B cell (primary cell): ENCODE measurements at regions not wholly inside any gene's neighbourhood (a gene's known extent, or its start where the extent isn't known, plus 50 kb on each side); places are given as distances from the start of the nearest gene placed in this dataset.
"Not testable (repeated sequence)": the region's sequence is repeated elsewhere in the genome, so short reads cannot be mapped to it uniquely, and the experiment has no call there.

Experiments
- ATAC-seq: fragments of 200-7000 bp; cut with Tn5 transposase; one replicate; pipeline ENCODE4 v1.10.0; 2021; ENCODE audit warnings: low read depth, mild to moderate bottlenecking, moderate number of reproducible peaks, moderate library complexity
- CTCF ChIA-PET: fragments of 350-600 bp; sonication (Branson Sonifier 250); formaldehyde crosslinking; loops from one replicate; lab custom pipeline; 2021; ENCODE audit warnings: antibody characterized with exemption, inconsistent platforms; lab: Charles Lee
- POLR2A ChIA-PET: fragments of 350-600 bp; sonication (Branson Sonifier 250); formaldehyde crosslinking; loops from one replicate; lab custom pipeline; 2021; ENCODE audit warnings: antibody characterized with exemption; lab: Charles Lee
- DNase-seq: peaks from one replicate; pipeline ENCODE4 v3.0.0; 2013
- H2AFZ ChIP-seq: 2 replicates; pipeline ENCODE4 v1.6.1; 2012; ENCODE audit warnings: mild to moderate bottlenecking, low read depth, low read length; ENCODE audit not compliant: insufficient read depth, poor library complexity, severe bottlenecking
- H3K27ac ChIP-seq, 2 donors: 1 replicate in 1 of 2; 2 replicates in 1 of 2; pipeline ENCODE4 v1.5.1; 2012 to 2013; ENCODE audit warnings: low read length in 2 of 2, mild to moderate bottlenecking in 2 of 2, moderate library complexity in 1 of 2
- H3K27me3 ChIP-seq, 4 experiments: fragments of 200-600 bp in 1 of 4; sonication (generic) in 1 of 4; replicated peaks in 1 of 4; 1 replicate in 2 of 4; 2 replicates in 2 of 4; pipeline versions ENCODE4 v1.6.1 to v1.7.0; 2013 to 2016; ENCODE audit warnings: low read length in 3 of 4, mild to moderate bottlenecking in 2 of 4, mixed read lengths in 1 of 4, moderate library complexity in 1 of 4; ENCODE audit not compliant: insufficient read depth in 4 of 4, control insufficient read depth in 3 of 4; ENCODE audit errors: control extremely low read depth in 1 of 4
- H3K36me3 ChIP-seq, 2 experiments: replicated peaks in 1 of 2; 1 replicate in 1 of 2; 2 replicates in 1 of 2; pipeline versions ENCODE4 v1.6.1 to v1.7.1; 2013; ENCODE audit warnings: low read length in 1 of 2; ENCODE audit not compliant: insufficient read depth in 2 of 2, control insufficient read depth in 1 of 2; ENCODE audit errors: control extremely low read depth in 1 of 2, extremely low read depth in 1 of 2
- H3K4me1 ChIP-seq, 2 donors: fragments of 200-600 bp in 1 of 2; sonication (generic) in 1 of 2; 1 replicate in 1 of 2; 2 replicates in 1 of 2; pipeline versions ENCODE4 v1.5.1 to v1.6.1; 2013 to 2017; ENCODE audit warnings: low read length in 2 of 2; ENCODE audit not compliant: control insufficient read depth in 2 of 2, insufficient read depth in 2 of 2
- H3K4me2 ChIP-seq: replicated peaks from 2 replicates; pipeline ENCODE3; 2012; ENCODE audit warnings: mild to moderate bottlenecking, low read depth, low read length; ENCODE audit not compliant: poor library complexity, severe bottlenecking
- H3K4me3 ChIP-seq, 5 experiments: fragments of 200-600 bp in 1 of 5; sonication (generic) in 1 of 5; 1 replicate in 3 of 5; 2 replicates in 2 of 5; pipeline versions ENCODE4 v1.5.1 to v1.7.0; 2011 to 2016; ENCODE audit warnings: low read length in 4 of 5, mild to moderate bottlenecking in 4 of 5, low read depth in 2 of 5, control low read depth in 1 of 5, moderate library complexity in 1 of 5; ENCODE audit not compliant: insufficient read depth in 1 of 5; ENCODE audit errors: control extremely low read depth in 1 of 5, extremely low read depth in 1 of 5
- H3K79me2 ChIP-seq: fragments of 200-600 bp; sonication (generic); one replicate; pipeline ENCODE4 v1.6.0; 2016; ENCODE audit warnings: low read length; ENCODE audit not compliant: control insufficient read depth, insufficient read depth
- H3K9ac ChIP-seq: fragments of 200-600 bp; sonication (generic); 2 replicates; pipeline ENCODE4 v1.6.1; 2017; ENCODE audit warnings: mild to moderate bottlenecking, low read length, moderate library complexity
- H3K9me3 ChIP-seq, 3 donors: one replicate each; pipeline versions ENCODE4 v1.6.1 to v1.7.1; 2013; ENCODE audit warnings: low read length in 2 of 3; ENCODE audit not compliant: control insufficient read depth in 2 of 3, insufficient read depth in 1 of 3; ENCODE audit errors: control extremely low read depth in 1 of 3
- H4K20me1 ChIP-seq: 2 replicates; pipeline ENCODE4 v1.6.0; 2012; ENCODE audit warnings: mild to moderate bottlenecking, low read length; ENCODE audit not compliant: insufficient read depth, control insufficient read depth, poor library complexity, severe bottlenecking
- H3K27ac Mint-ChIP-seq: one replicate; pipeline ENCODE4 v1.8.0; 2021; ENCODE audit warnings: mixed read lengths
- H3K27me3 Mint-ChIP-seq: one replicate; pipeline ENCODE4 v1.8.0; 2021; ENCODE audit warnings: mixed read lengths
- H3K4me1 Mint-ChIP-seq: one replicate; pipeline ENCODE4 v1.8.0; 2021; ENCODE audit warnings: mixed read lengths
- H3K4me3 Mint-ChIP-seq: one replicate; pipeline ENCODE4 v1.8.0; 2021; ENCODE audit warnings: mixed read lengths
- H3K9me3 Mint-ChIP-seq: one replicate; pipeline ENCODE4 v1.8.0; 2022; ENCODE audit warnings: mixed read lengths; ENCODE audit not compliant: insufficient read depth
- CTCF ChIP-seq: fragments of 200-600 bp; IDR thresholded peaks from one replicate; pipeline ENCODE4 v1.8.0; 2022; ENCODE audit warnings: antibody characterized with exemption, mild to moderate bottlenecking
- EZH2 ChIP-seq: IDR thresholded peaks from 2 replicates; pipeline ENCODE4 v1.6.1; 2012; ENCODE audit warnings: borderline replicate concordance, low read depth, mild to moderate bottlenecking, moderate library complexity, low read length; ENCODE audit not compliant: insufficient read depth, poor library complexity, severe bottlenecking
- WGBS: methylation state at CpG from one replicate; pipeline ENCODE4 v1.1.5; 2013; ENCODE audit warnings: missing lambda C conversion rate; ENCODE audit not compliant: insufficient coverage; 5-methylcytosine and 5-hydroxymethylcytosine counted together
- intact Hi-C: fragments of 100-400 bp; cut with micrococcal nuclease; formaldehyde crosslinking; loops from one replicate; pipeline ENCODE4 v1.10.0; 2022

DNA sequence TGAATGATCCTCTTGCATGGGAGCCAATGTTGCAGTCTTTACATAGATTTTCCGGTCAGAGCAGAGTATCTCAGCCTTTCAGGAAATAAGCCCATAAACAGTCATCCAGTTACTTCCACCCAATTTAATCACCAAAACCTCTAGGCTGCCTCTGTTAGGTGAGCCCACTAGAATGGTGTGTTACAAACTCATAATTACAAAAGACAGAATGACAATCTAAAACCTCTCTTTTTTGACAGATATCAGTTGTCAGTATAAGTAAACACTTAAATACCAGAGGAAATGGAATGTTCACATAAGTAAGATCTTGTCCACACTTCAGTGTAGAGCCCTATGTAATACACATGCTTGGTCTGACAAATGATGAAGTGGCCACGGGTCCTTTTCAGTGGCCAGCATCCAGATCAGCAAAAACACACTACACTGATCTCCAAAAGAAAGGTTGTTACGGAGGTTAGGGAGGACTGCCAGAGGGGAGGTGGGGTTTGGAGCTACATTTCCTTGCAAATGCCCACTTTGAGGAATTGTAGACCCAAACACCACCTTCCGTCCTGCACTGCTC lies 71.3 kb upstream of the FBXO28 start:
- H3K27me3 Mint-ChIP-seq, result peaks cover 35% of the 10 kb centered on the region
- Histone ChIP-seq H3K36me3 (no peaks in the 10 kb centered on the region), H4K20me1 (no peaks in the 10 kb centered on the region), H3K9me3 (no peaks in the 10 kb centered on the region), H3K4me3 (no peak overlapping the region), H3K27ac (no peak overlapping the region), H2AFZ (no peak overlapping the region), H3K4me1 (no peaks in the 10 kb centered on the region), H3K79me2 (no peaks in the 10 kb centered on the region), H3K9ac (no peak overlapping the region), H3K27me3 (peaks cover 0 to 8% (median 0%) of the 10 kb centered on the region in 4 experiments), H3K4me2 (no peak overlapping the region)
- DNase-seq (no peak), ATAC-seq (no peak)
- 100% methylated on average over 1 of the region's 4 CpGs for WGBS
- H3K4me3 Mint-ChIP-seq, result no peak overlapping the region
- H3K4me1 Mint-ChIP-seq, result peaks cover 3% of the 10 kb centered on the region
- intact Hi-C loops, result no loop called here
- ChIA-PET CTCF (interaction anchor here (1.4 kb wide), 1 partner anchor 9 kb away, joined by 5 read pairs; no protein-coding TSS in a partner anchor), POLR2A (no interaction called here)
- no peaks in the 10 kb centered on the region for H3K9me3 Mint-ChIP-seq
- TF ChIP-seq EZH2 (no peak), CTCF (no peak)
- H3K27ac Mint-ChIP-seq, result no peak overlapping the region

DNA sequence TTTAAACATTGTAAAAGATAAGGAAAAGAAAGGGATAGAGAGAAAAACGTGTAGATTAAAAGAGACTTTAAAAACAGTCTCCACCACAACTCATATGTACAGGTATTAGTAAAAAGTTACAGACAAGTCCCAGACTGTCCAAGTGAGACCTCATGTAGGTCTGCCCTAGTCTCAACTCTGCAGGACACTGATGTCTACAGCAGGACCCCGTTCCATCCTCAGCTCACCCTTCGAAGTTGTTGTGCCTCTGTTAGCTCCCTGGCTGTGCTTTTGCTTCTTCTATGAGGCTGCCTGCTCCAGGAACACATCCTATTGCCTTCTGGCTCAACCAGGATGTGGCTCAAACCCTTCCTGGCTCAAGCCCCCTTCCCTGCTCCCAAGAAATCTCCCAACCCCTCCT lies 72.9 kb upstream of the FBXO28 start:
- Histone ChIP-seq H3K4me3 (no peak overlapping the region), H3K79me2 (no peaks in the 10 kb centered on the region), H3K27ac (no peak overlapping the region), H3K9ac (no peak overlapping the region), H3K4me2 (no peak overlapping the region), H3K9me3 (no peaks in the 10 kb centered on the region), H4K20me1 (no peaks in the 10 kb centered on the region), H3K36me3 (no peaks in the 10 kb centered on the region), H3K4me1 (no peaks in the 10 kb centered on the region), H2AFZ (no peak overlapping the region), H3K27me3 (peaks cover 0 to 8% (median 0%) of the 10 kb centered on the region in 4 experiments)
- Mint-ChIP-seq H3K9me3 (no peaks in the 10 kb centered on the region), H3K27me3 (peaks cover 35% of the 10 kb centered on the region), H3K4me1 (peaks cover 3% of the 10 kb centered on the region), H3K27ac (no peak overlapping the region), H3K4me3 (no peak overlapping the region)
- 67% methylated on average over 2 of the region's 3 CpGs for WGBS
- DNase-seq (no peak), ATAC-seq (no peak)
- no peak for TF ChIP-seq EZH2
- no peak for TF ChIP-seq CTCF
- intact Hi-C loops, result no loop called here
- CTCF ChIA-PET, result interaction anchor here (1.4 kb wide), 1 partner anchor 10 kb away, joined by 5 read pairs; no protein-coding TSS in a partner anchor
- POLR2A ChIA-PET, result no interaction called here

DNA sequence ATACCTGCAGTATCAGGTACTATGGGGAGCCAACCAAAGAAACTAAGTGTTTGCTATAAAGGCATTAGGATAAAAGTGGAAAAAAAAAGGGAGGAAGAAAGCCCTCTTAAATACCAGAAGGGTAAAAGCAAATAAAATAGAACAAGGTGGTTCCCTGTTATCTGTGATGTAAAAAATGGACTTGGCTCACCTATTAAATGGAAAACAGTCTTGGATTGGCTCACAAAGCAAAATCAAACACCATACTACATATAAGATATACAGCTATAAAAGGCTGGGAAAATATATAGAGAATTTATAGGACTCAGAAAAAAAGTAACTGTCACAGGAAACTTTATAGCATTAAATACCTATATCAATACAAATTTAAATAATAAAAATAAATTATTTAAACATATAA lies 73.5 kb upstream of the FBXO28 start:
- POLR2A ChIA-PET, H3K4me3 ChIP-seq, H3K9me3 ChIP-seq, ATAC-seq, H2AFZ ChIP-seq, H3K4me3 Mint-ChIP-seq, H3K27me3 ChIP-seq, H3K9ac ChIP-seq, CTCF ChIA-PET, H3K27ac Mint-ChIP-seq, H4K20me1 ChIP-seq, H3K4me1 Mint-ChIP-seq, H3K4me2 ChIP-seq, H3K27ac ChIP-seq, DNase-seq, H3K36me3 ChIP-seq, H3K9me3 Mint-ChIP-seq, H3K79me2 ChIP-seq, intact Hi-C loops, H3K4me1 ChIP-seq: not testable (repeated sequence)
- peaks cover 31% of the 10 kb centered on the region for H3K27me3 Mint-ChIP-seq
